Bronchial epithelial cell (primary cell): ENCODE measurements at regions not wholly inside any gene's neighbourhood (a gene's known extent, or its start where the extent isn't known, plus 50 kb on each side); places are given as distances from the start of the nearest gene placed in this dataset.
"Not testable (repeated sequence)": the region's sequence is repeated elsewhere in the genome, so short reads cannot be mapped to it uniquely, and the experiment has no call there.

Experiments
- DNase-seq: peaks from one replicate; pipeline ENCODE4 v3.0.0-alpha.2; 2010; ENCODE audit warnings: low read depth
- FAIRE-seq: peaks from 2 replicates; lab custom pipeline; 2011; peaks lifted over from hg19 to GRCh38; lab: Jason Lieb, UNC
- H3K27me3 ChIP-seq: 2 replicates; pipeline ENCODE4 v1.5.1; 2011; ENCODE audit warnings: low read length; ENCODE audit not compliant: control insufficient read depth, insufficient read depth
- H3K36me3 ChIP-seq: 2 replicates; pipeline ENCODE4 v1.5.1; 2011; ENCODE audit warnings: low read length; ENCODE audit not compliant: control insufficient read depth, insufficient read depth
- H3K4me3 ChIP-seq: 2 replicates; pipeline ENCODE4 v1.5.1; 2011; ENCODE audit warnings: mild to moderate bottlenecking, low read depth, low read length, control low read depth
- TF ChIP-seq, protein P1 (sequence below): IDR thresholded peaks from 2 replicates; pipeline ENCODE4 v1.5.1; 2011; ENCODE audit warnings: mild to moderate bottlenecking, moderate library complexity, low read length, control low read depth, inconsistent platforms; ENCODE audit not compliant: insufficient read depth, severe bottlenecking

DNA sequence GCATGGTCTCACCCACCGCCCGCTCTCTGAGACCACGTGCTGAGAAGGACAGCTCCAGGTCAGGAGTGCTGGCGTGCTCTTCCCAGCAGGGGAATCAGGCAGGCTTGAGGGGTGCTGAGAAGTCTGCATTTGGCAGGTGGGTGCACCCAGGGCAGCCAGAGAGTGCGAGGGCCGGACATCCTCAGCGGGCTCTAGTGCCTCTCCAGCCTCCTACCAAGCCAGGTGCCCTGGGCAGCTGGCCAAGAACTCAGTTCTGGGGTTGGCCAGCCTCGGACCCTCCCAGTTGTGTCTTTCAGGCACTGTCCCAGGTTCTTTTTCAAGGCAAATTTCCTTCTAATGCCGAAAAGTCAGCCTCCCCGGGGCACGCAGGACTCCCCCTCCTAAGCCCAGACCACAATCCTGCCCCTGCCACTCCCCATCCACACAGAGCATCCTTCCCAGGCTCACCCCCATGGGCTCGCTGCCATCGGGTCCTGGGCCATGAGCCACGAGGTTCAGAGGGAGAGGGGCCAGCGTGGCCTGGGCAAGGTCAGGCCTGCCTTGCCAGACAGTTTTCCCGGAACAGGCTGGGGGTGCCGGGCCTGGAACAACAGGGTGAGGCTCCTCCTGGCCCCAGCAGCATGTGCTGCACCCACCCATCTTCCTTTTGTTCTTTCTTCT, 52.2 kb upstream of the GPC1 start:
- no peaks in the 10 kb centered on the region for H3K27me3 ChIP-seq
- FAIRE-seq (no peak), DNase-seq (no peak)
- H3K36me3 ChIP-seq, result no peaks in the 10 kb centered on the region
- TF ChIP-seq, protein P1, sequence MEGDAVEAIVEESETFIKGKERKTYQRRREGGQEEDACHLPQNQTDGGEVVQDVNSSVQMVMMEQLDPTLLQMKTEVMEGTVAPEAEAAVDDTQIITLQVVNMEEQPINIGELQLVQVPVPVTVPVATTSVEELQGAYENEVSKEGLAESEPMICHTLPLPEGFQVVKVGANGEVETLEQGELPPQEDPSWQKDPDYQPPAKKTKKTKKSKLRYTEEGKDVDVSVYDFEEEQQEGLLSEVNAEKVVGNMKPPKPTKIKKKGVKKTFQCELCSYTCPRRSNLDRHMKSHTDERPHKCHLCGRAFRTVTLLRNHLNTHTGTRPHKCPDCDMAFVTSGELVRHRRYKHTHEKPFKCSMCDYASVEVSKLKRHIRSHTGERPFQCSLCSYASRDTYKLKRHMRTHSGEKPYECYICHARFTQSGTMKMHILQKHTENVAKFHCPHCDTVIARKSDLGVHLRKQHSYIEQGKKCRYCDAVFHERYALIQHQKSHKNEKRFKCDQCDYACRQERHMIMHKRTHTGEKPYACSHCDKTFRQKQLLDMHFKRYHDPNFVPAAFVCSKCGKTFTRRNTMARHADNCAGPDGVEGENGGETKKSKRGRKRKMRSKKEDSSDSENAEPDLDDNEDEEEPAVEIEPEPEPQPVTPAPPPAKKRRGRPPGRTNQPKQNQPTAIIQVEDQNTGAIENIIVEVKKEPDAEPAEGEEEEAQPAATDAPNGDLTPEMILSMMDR, result no peak
- no peak overlapping the region for H3K4me3 ChIP-seq

DNA sequence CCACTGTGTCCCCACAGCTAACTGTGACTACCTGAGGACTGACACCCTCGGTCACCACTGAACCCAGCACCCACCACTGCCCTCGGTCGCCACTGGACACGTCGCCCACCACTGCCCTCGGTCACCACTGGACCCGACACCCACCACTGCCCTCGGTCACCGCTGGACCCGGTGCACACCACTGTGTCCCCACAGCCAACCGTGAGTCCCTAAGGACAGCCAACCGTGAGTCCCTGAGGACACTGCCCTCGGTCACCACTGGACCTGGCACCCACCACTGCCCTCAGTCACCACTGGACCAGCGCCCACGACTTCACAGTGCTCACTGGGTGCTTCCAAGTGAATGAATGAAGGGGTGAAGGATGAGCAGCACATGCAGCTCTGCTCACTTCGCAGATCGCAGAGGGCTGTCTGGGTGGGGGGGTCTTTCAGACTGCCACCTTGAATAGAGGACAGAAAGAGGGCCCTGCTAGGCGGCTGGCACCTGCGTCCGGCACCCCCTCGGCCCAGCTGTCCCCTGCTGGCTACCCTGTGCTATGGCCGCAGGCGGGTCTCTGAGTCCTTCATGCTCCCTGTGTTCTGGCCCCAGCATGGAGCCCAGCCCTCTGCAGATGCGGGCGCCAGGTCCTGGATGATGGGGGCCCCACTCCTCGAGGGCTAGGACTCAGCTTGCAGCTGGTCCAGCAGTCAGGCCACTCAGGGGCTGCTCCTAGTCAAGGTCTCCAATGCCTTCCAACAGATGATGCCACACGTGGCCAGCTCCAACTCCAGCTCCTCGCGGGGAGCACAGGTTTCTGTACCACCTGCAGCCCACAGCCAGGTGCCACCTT, 51.4 kb upstream of the GPC1 start:
- H3K4me3 ChIP-seq, result no peak overlapping the region
- no peaks in the 10 kb centered on the region for H3K27me3 ChIP-seq
- TF ChIP-seq, protein P1, result no peak
- DNase-seq, result no peak
- no peaks in the 10 kb centered on the region for H3K36me3 ChIP-seq
- peak; percentile 97 for FAIRE-seq

- TF ChIP-seq, protein P1, result no peak
- no peak for FAIRE-seq
- H3K4me3 ChIP-seq, result no peak overlapping the region
- no peak for DNase-seq
- H3K36me3 ChIP-seq, result no peaks in the 10 kb centered on the region
- no peaks in the 10 kb centered on the region for H3K27me3 ChIP-seq
These were observed 50.6 kb upstream of the GPC1 start for GRCh38 chr2:240384711-240385450.

DNA sequence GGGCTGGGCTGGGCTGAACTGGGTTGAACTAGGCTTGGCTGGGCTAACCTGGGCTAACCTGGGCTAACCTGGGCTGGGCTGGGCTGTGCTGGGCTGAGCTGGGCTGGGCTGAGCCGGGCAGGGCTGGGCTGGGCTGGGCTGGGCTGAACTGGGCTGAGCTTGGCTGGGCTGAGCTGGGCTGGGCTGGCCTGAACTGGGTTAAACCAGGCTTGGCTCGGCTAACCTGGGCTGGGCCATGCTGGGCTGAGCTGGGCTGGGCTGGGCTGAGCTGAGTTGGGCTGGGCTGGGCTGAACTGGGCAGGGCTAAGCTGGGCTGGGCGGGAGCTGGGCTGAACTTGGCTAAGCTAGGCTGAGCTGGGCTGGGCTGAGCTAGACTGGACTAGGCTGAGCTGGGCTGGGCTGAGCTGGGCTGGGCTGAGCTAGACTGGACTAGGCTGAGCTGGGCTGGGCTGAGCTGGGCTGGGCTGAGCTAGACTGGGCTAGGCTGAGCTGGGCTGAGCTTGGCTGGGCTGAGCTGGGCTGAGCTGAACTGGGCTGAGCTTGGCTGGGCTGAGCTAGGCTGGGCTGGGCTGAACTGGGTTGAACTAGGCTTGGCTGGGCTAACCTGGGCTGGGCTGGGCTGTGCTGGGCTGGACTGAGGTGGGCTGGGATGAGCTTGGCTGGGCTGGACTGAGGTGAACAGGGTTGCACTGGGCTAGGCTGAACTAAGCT, 49.9 kb upstream of the GPC1 start:
- not testable (repeated sequence) for DNase-seq, H3K4me3 ChIP-seq, H3K27me3 ChIP-seq, FAIRE-seq, H3K36me3 ChIP-seq
